Aorta (tissue), 5 donors: ENCODE measurements at regions not wholly inside any gene's neighbourhood (a gene's known extent, or its start where the extent isn't known, plus 50 kb on each side); places are given as distances from the start of the nearest gene placed in this dataset.

Experiments used
- ATAC-seq: fragments of 200-7000 bp; cut with Tn5 transposase; one replicate; pipeline ENCODE4 v1.9.1; 2022; ENCODE audit warnings: moderate library complexity; ENCODE audit not compliant: low FRiP score
- DNase-seq, 2 donors: peaks; one replicate each; pipeline ENCODE4 v3.0.0-alpha.2; 2020
- H3K27ac ChIP-seq, 2 donors: one replicate each; pipeline ENCODE4 v1.5.1; 2013; ENCODE audit warnings: low read length in 2 of 2, mild to moderate bottlenecking in 2 of 2, moderate library complexity in 2 of 2, control low read depth in 1 of 2, inconsistent platforms in 1 of 2, low read depth in 1 of 2
- H3K27me3 ChIP-seq, 2 donors: one replicate each; pipeline ENCODE4 v1.6.1; 2013; ENCODE audit warnings: control low read depth in 1 of 2, low read length in 1 of 2, mild to moderate bottlenecking in 1 of 2, moderate library complexity in 1 of 2; ENCODE audit not compliant: insufficient read depth in 2 of 2, control insufficient read depth in 1 of 2
- H3K36me3 ChIP-seq, 2 donors: one replicate each; pipeline ENCODE4 v1.6.1; 2013; ENCODE audit warnings: control low read depth in 1 of 2, low read length in 1 of 2, mild to moderate bottlenecking in 1 of 2; ENCODE audit not compliant: insufficient read depth in 2 of 2, control insufficient read depth in 1 of 2
- H3K4me1 ChIP-seq, 2 donors: one replicate each; pipeline ENCODE4 v1.6.1; 2013; ENCODE audit warnings: low read length in 2 of 2, control low read depth in 1 of 2, mild to moderate bottlenecking in 1 of 2, moderate library complexity in 1 of 2; ENCODE audit not compliant: insufficient read depth in 2 of 2, control insufficient read depth in 1 of 2
- H3K4me3 ChIP-seq, 2 donors: one replicate each; pipeline ENCODE4 v1.5.1; 2013; ENCODE audit warnings: low read length in 2 of 2, control low read depth in 1 of 2, mild to moderate bottlenecking in 1 of 2
- H3K9me3 ChIP-seq: one replicate; pipeline ENCODE4 v1.6.1; 2013; ENCODE audit warnings: mild to moderate bottlenecking, low read length; ENCODE audit not compliant: control insufficient read depth
- WGBS, 2 donors: extraction: QIAGEN DNeasy Blood & Tissue Kit; methylation state at CpG; one replicate each; pipeline ENCODE4 v1.1.7; 2013; 5-methylcytosine and 5-hydroxymethylcytosine counted together
- intact Hi-C, 2 donors: fragments of 100-400 bp; cut with DNase I; formaldehyde crosslinking; loops; one replicate each; pipeline versions ENCODE4 v1.14.2 to v1.15.0; 2022
- donor health status: healthy with polysubstance abuse.
- donor health status: Bipolar disorder and iron deficiency.
- donor health status: DM: no; HTN: no; CAD: no.
- donor health status: DM: no; HTN: no; CAD: no.
- donor health status: DM: yes; HTN: yes; CAD: no.

DNA sequence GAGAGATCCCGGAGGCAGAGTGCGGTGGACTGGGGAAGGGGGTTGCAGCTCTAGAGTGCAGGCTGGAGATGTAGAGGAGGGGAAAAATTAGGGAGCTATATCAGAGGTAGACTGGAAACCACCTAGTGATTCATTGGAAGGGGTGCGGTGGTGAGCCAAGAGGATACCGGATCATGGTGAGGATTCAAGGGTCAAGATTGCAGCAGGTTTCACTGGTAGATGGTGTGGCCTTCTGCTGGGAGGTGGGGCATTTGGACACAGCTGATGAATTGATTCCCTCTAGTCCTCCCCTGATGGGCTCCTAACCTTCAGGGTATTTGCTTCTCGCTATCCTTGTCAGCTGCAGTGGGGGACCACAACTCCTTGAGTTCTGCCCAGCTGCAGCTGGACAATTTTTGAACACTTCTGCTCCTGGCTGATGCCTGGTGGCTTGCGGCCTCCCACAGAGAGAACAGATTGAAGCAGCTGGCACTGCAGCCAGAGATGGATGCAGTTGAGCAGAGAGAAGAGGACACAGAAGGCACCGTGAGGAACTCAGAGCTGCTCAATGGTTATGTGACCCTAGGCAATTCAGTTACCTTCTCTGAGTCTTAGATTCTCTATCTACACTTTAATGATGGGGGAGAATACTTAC, 134.4 kb upstream of the ABCA1 start:
- Histone ChIP-seq H3K9me3 (no peaks in the 10 kb centered on the region), H3K27me3 (no peaks in the 10 kb centered on the region), H3K4me3 (no peak overlapping the region), H3K27ac (no peak overlapping the region), H3K36me3 (no peaks in the 10 kb centered on the region), H3K4me1 (peaks cover 0 to 3% of the 10 kb centered on the region in 2 donors)
- intact Hi-C loops = no loop called here
- DNase-seq = no peak
- ATAC-seq = no peak
- 92 to 94% methylated on average over 7 of the region's 7 CpGs for WGBS, 2 donors

GRCh38 chr9:105064248-105065097, 136.5 kb upstream of the ABCA1 start:
- peak; percentile 88 to 94 for DNase-seq
- intact Hi-C loops = no loop called here
- WGBS, 2 donors = 20 to 22% methylated on average over 12 of the region's 12 CpGs
- Histone ChIP-seq H3K27ac (peak overlapping the region in 1 of 2 donors; percentile 54), H3K36me3 (no peaks in the 10 kb centered on the region), H3K4me3 (no peak overlapping the region), H3K9me3 (no peaks in the 10 kb centered on the region), H3K4me1 (peaks cover 0 to 3% of the 10 kb centered on the region in 2 donors), H3K27me3 (no peaks in the 10 kb centered on the region)
- peak; percentile 93 for ATAC-seq

DNA sequence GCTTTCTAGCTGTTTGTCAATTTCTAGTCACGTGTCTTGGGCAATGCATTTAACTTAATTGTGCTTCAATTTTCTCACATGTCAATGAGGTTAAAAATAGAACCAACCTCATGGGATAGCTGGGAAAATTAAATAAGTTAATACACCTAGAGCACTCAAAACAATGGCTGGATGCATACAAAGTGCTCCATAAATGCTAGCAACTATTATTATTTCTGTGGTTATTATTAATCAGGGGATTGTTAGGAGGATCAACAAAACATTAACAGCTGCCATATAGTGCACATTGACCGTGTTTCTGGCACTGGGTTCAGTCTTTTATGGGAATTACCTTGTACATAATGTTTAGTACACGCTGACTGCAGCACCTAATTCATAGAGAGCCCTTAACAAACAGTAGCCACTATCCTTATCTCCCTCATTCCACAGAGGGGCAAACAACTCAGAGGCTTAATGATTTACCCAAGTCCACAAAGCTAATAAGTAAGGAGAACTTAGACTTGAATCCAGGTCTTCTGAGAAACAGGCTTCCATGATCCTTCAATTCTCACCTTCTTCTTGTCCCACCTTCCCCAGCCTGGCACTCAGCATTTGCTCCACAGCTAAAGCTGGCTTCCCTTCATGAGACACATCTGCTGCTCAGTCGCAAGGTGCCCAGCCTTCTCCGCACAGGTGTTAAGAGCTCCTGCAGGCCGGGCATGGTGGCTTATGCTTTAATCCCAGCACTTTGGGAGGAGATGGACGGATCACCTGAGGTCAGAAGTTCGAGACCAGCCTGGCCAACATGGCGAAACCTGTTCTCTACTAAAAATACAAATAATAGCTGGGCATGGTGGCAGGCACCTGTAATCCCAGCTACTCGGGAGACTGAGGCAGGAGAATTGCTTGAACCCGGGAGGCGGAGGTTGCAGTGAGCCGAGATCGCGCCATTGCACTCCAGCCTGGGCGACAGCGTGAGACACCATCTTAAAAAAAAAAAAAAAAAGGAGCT, 137.4 kb upstream of the ABCA1 start:
- ATAC-seq = no peak
- no peak for DNase-seq
- Histone ChIP-seq H3K27me3 (no peaks in the 10 kb centered on the region), H3K27ac (peak overlapping the region in 1 of 2 donors; percentile 54), H3K36me3 (no peaks in the 10 kb centered on the region), H3K9me3 (no peaks in the 10 kb centered on the region), H3K4me3 (no peak overlapping the region), H3K4me1 (peaks cover 0 to 3% of the 10 kb centered on the region in 2 donors)
- intact Hi-C loops = no loop called here
- 94% methylated on average over 17 of the region's 17 CpGs for WGBS, 2 donors

GRCh38 chr9:105066275-105066865, 138.4 kb upstream of the ABCA1 start:
- no peaks in the 10 kb centered on the region for H3K36me3 ChIP-seq
- H3K4me3 ChIP-seq = no peak overlapping the region
- no peaks in the 10 kb centered on the region for H3K9me3 ChIP-seq
- peak in 1 of 2 donors; percentile 60 for DNase-seq
- peaks cover 0 to 3% of the 10 kb centered on the region in 2 donors for H3K4me1 ChIP-seq
- ATAC-seq = no peak
- no peaks in the 10 kb centered on the region for H3K27me3 ChIP-seq
- no peak overlapping the region for H3K27ac ChIP-seq
- 84 to 86% methylated on average over 5 of the region's 5 CpGs for WGBS, 2 donors
- intact Hi-C loops = no loop called here

- H3K27me3 ChIP-seq = no peaks in the 10 kb centered on the region
- H3K36me3 ChIP-seq = no peaks in the 10 kb centered on the region
- 92 to 94% methylated on average over 3 of the region's 3 CpGs for WGBS, 2 donors
- peaks cover 0 to 3% of the 10 kb centered on the region in 2 donors for H3K4me1 ChIP-seq
- DNase-seq = no peak
- intact Hi-C loops = no loop called here
- no peaks in the 10 kb centered on the region for H3K9me3 ChIP-seq
- no peak overlapping the region for H3K27ac ChIP-seq
- H3K4me3 ChIP-seq = no peak overlapping the region
- no peak for ATAC-seq
Measured at GRCh38 chr9:105067895-105068580, 140.1 kb upstream of the ABCA1 start.

DNA sequence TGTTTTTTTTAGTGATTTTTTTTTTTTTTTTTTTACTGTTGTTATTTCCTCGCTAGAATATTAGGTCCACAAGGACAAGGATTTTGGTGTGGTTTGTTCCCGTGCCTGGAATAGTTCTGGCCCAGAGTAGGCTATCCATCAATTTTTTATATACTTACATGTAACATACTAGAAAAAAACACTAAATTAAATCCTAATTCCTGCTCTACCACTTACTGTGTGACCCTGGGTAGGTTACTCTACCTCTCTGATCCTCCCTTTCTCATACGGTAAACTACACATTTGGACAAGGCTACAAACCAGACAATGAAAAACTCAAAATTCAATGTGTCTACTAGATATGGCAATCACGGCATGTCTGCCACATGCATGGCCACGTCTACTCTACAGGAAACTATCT, 141.3 kb upstream of the ABCA1 start:
- ATAC-seq (no peak), DNase-seq (no peak)
- H3K27me3 ChIP-seq = no peaks in the 10 kb centered on the region
- no peaks in the 10 kb centered on the region for H3K9me3 ChIP-seq
- intact Hi-C loops = no loop called here
- no peak overlapping the region for H3K4me3 ChIP-seq
- H3K4me1 ChIP-seq = peaks cover 0 to 3% of the 10 kb centered on the region in 2 donors
- no peak overlapping the region for H3K27ac ChIP-seq
- WGBS, 2 donors = 83 to 88% methylated on average over 5 of the region's 5 CpGs
- H3K36me3 ChIP-seq = no peaks in the 10 kb centered on the region

DNA sequence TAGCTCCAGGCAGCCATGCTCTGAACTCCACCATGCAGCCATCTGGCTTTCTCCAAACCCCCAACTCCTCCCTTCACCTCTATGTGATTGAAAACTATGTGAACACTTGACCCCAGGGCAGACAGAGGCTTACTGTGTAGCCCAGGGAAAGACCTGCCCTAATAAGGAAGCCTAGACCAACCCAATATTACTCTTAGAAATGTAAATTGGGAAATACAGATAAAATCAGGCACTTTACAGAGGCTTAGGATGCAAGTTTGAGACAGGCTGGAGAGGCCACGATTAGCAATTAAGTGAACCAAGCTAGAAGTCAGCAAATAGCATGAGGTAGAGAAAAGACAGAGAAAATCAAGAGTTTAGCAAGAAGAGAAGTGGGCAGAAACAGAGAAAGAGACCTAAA, 141.7 kb upstream of the ABCA1 start:
- no peak overlapping the region for H3K27ac ChIP-seq
- intact Hi-C loops = no loop called here
- no peaks in the 10 kb centered on the region for H3K36me3 ChIP-seq
- H3K27me3 ChIP-seq = no peaks in the 10 kb centered on the region
- 61 to 96% methylated on average over 1 of the region's 1 CpG for WGBS, 2 donors
- ATAC-seq (no peak), DNase-seq (no peak)
- peaks cover 0 to 2% of the 10 kb centered on the region in 2 donors for H3K4me1 ChIP-seq
- H3K9me3 ChIP-seq = no peaks in the 10 kb centered on the region
- H3K4me3 ChIP-seq = no peak overlapping the region

- no peak overlapping the region for H3K4me3 ChIP-seq
- 94 to 95% methylated on average over 4 of the region's 4 CpGs for WGBS, 2 donors
- no peaks in the 10 kb centered on the region for H3K27me3 ChIP-seq
- H3K36me3 ChIP-seq = no peaks in the 10 kb centered on the region
- no peak overlapping the region for H3K27ac ChIP-seq
- ATAC-seq = no peak
- no peaks in the 10 kb centered on the region for H3K9me3 ChIP-seq
- intact Hi-C loops = no loop called here
- no peak for DNase-seq
- no peaks in the 10 kb centered on the region for H3K4me1 ChIP-seq
Measured at GRCh38 chr9:105070176-105070575, 142.2 kb upstream of the ABCA1 start.
